ENCODE measurements at regions not wholly inside any gene's neighbourhood (a gene's known extent, or its start where the extent isn't known, plus 50 kb on each side); places are given as distances from the start of the nearest gene placed in this dataset.

DNA sequence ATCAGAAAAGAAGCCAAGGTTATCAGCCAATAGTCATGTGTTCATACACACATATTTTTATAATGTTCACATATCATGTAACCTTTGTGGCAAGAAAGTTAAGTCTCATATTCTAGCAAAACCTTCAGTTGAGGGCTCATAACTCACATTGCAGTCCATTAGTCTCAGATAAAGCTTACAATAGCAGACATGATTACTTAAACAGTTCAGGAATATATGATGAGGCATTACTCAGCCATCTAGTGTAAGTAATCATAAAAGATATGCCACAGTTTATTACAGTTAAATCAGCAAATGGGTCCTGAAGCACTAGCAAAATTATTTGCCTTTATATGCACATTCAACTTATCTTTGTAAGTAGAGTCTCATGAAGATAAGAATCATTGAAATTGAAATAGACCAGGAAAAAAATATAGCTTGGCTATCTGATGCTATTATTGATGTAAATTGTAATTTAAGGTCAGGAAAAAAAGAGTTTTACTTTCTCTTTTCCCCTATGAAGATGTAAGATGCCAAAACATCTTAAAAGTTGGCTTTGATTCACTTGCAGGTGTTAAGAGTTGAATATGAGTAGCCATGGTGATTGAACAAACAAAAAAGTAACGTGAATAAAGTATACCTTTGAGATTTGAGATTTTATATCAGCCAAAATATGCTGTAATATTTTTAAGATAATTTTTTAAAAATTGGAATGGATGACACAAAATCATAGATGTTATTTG lies 537.0 kb downstream of the SLC6A15 start:
- no peaks in the 10 kb centered on the region for H3K4me1 ChIP-seq
- DNase-seq (no peak), ATAC-seq (no peak)
- intact Hi-C loops (cut with DNase I), result no loop called here
- no peak overlapping the region for H3K27ac ChIP-seq
- no peaks in the 10 kb centered on the region for H3K36me3 ChIP-seq (replicated peaks in 1 of 2; ENCODE audit: insufficient read depth in 1 of 2, low read depth in 2 of 2)
- WGBS, 2 donors, result 6 to 32% methylated on average over 1 of the region's 1 CpG
- no peaks in the 10 kb centered on the region for H3K27me3 ChIP-seq
- H3K9me3 ChIP-seq, result no peaks in the 10 kb centered on the region
- H3K4me3 ChIP-seq, result no peak overlapping the region
- TF ChIP-seq POLR2A (IDR thresholded peaks at IDR 0.05), result no peak
- TF ChIP-seq, protein P1, sequence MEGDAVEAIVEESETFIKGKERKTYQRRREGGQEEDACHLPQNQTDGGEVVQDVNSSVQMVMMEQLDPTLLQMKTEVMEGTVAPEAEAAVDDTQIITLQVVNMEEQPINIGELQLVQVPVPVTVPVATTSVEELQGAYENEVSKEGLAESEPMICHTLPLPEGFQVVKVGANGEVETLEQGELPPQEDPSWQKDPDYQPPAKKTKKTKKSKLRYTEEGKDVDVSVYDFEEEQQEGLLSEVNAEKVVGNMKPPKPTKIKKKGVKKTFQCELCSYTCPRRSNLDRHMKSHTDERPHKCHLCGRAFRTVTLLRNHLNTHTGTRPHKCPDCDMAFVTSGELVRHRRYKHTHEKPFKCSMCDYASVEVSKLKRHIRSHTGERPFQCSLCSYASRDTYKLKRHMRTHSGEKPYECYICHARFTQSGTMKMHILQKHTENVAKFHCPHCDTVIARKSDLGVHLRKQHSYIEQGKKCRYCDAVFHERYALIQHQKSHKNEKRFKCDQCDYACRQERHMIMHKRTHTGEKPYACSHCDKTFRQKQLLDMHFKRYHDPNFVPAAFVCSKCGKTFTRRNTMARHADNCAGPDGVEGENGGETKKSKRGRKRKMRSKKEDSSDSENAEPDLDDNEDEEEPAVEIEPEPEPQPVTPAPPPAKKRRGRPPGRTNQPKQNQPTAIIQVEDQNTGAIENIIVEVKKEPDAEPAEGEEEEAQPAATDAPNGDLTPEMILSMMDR (IDR thresholded peaks at IDR 0.05), result no peak

DNA sequence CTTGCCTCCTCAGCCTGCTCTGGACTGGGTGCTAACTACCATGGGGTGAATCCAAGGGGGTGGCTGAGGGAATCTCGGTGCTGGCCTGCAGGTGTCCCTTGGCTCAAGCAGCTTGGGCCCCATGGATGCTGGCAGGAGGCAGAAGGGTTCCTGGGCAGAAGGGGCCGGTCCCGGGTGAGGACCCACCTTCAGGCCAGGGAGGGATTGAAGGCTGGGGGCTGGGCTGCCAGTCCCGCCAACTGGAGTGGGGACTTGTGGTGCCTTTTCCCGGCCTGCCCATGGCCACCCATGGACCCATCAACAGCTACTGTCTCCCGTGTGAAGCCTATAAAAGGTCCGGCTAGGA lies 550.1 kb downstream of the SLC6A15 start:
- H3K27ac ChIP-seq, result no peak overlapping the region
- H3K9me3 ChIP-seq, result no peaks in the 10 kb centered on the region
- 81 to 94% methylated on average over 2 to 7 of the region's 7 CpGs for WGBS, 2 donors
- H3K36me3 ChIP-seq (replicated peaks in 1 of 2; ENCODE audit: insufficient read depth in 1 of 2, low read depth in 2 of 2), result no peaks in the 10 kb centered on the region
- intact Hi-C loops (cut with DNase I), result no loop called here
- no peak for ATAC-seq
- DNase-seq, result no peak
- no peak for TF ChIP-seq POLR2A (IDR thresholded peaks at IDR 0.05)
- TF ChIP-seq, protein P1 (IDR thresholded peaks at IDR 0.05), result no peak
- no peak overlapping the region for H3K4me3 ChIP-seq
- H3K4me1 ChIP-seq, result no peaks in the 10 kb centered on the region
- H3K27me3 ChIP-seq, result no peaks in the 10 kb centered on the region

GRCh38 chr12:84361651-84362551 lies 550.7 kb downstream of the SLC6A15 start:
- no peak for ATAC-seq

DNA sequence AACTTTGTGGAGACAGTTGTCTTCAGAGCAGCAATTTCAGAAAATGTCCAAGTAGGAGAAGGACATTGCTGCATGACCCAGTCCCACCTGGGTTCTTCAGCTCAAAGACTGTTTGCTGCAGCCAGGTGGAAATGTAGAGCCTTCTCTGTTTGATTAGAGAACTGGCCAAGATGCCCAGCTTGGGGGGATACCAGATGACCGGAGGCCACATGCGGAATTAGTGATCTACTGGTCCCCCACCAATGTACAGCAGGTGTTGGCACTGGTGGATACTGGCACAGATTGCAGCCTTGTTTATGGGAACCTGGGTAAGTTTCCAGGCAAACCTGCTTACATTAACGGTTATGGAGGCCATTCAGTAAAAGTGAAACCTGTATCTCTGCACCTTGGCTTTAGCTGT lies 555.3 kb downstream of the SLC6A15 start:
- TF ChIP-seq POLR2A (IDR thresholded peaks at IDR 0.05), result no peak
- TF ChIP-seq, protein P1 (IDR thresholded peaks at IDR 0.05), result no peak
- no peak overlapping the region for H3K27ac ChIP-seq
- no peaks in the 10 kb centered on the region for H3K27me3 ChIP-seq
- ATAC-seq (no peak), DNase-seq (no peak)
- H3K4me3 ChIP-seq, result no peak overlapping the region
- intact Hi-C loops (cut with DNase I), result no loop called here
- H3K4me1 ChIP-seq, result no peaks in the 10 kb centered on the region
- WGBS, 2 donors, result 93 to 94% methylated on average over 2 to 3 of the region's 3 CpGs
- no peaks in the 10 kb centered on the region for H3K36me3 ChIP-seq (replicated peaks in 1 of 2; ENCODE audit: insufficient read depth in 1 of 2, low read depth in 2 of 2)
- no peaks in the 10 kb centered on the region for H3K9me3 ChIP-seq

More at GRCh38 chr12:84361651-84362551, 550.7 kb downstream of the SLC6A15 start:
- intact Hi-C loops (cut with DNase I), result no loop called here
- TF ChIP-seq, protein P1 (IDR thresholded peaks at IDR 0.05), result no peak
- TF ChIP-seq POLR2A (IDR thresholded peaks at IDR 0.05), result no peak
- H3K4me1 ChIP-seq, result no peaks in the 10 kb centered on the region
- H3K36me3 ChIP-seq (replicated peaks in 1 of 2; ENCODE audit: insufficient read depth in 1 of 2, low read depth in 2 of 2), result no peaks in the 10 kb centered on the region
- H3K9me3 ChIP-seq, result no peaks in the 10 kb centered on the region
- WGBS, 2 donors, result 67 to 91% methylated on average over 3 to 26 of the region's 27 CpGs
- H3K4me3 ChIP-seq, result no peak overlapping the region
- no peak overlapping the region for H3K27ac ChIP-seq
- DNase-seq, result no peak
- no peaks in the 10 kb centered on the region for H3K27me3 ChIP-seq
